GM19455 (cell line): ENCODE measurements at regions not wholly inside any gene's neighbourhood (a gene's known extent, or its start where the extent isn't known, plus 50 kb on each side); places are given as distances from the start of the nearest gene placed in this dataset.

Experiments
- ATAC-seq: cut with Tn5 transposase; IDR thresholded peaks from one replicate; pipeline ENCODE4 v1.9.1; 2021; ENCODE audit not compliant: unreplicated experiment

DNA sequence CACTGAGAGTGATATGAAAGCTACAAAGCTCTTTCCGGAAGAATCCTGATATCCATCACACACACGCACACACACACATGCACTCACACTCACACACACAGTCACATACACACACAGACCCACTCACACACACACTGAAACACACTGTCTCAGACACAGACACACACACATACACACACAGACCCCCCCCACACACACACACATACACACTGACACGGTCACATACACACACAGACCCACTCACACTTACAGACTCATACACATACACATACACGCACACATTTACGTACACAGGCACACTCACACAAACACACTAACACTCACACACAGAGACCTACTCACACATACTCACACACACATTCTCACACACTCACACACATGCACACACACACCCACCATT is 58.6 kb downstream of the LIG4 start:
- no peak for ATAC-seq

DNA sequence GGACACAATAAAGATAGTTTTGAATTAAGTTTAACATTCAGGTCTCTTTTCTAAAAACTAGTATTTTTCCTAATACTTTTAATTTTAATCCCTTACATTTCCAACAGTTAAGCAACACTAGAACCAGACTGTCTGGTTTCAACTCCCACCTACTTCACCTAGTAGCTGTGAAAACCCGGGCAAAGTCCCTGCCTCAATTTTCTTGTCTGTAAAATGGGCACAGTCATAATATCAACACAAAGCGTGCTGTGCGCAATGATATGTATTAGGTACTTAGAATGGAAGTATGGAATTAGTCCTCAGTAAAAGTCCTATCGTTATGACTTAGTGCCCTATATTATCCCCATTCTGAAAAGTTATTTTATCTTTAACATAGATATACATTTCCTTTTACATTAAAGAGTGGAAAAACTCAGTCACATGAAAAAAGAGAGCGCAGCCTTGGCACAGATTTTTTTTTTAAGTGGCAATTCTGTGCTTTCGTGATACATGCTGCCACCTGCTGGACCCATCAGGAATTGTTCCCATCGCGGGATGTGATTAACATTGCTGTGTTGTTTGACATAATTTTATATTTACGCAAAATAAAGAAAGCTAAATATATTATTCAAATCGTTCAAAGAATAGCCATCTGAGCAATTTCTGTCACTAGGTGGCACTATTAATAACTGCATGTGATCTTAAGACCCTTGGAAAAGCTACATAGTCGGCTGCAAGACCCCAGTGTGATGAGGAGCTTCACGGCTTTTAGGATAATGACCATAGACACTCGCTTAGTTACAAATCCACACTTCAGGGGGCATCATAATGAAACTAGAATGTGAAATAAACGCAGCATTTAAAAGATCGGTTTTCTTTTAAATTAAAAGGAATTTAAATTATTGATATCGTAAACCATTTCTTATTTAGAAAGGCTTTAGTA is 59.9 kb downstream of the LIG4 start:
- no peak for ATAC-seq

DNA sequence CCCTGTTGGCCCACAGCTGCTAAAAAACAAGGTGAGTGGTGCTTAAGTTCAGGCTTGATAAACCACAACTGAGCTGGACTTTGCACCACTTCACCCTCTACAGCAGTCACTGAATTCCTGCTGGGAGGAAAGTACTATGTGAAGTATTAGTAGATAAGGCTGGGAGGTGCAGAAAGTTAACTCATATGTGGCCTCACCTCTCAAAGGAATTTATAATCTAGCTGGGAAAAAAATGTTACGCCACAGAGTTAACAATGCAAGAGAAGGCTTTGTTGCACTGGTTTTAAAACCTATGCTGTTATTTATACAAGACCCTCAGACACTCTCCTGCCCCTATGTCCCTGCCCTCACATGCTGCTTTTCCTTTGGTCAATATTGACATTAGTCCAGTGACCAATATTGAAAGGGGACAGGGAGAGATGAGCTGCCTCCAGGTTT is 60.9 kb downstream of the LIG4 start:
- no peak for ATAC-seq

DNA sequence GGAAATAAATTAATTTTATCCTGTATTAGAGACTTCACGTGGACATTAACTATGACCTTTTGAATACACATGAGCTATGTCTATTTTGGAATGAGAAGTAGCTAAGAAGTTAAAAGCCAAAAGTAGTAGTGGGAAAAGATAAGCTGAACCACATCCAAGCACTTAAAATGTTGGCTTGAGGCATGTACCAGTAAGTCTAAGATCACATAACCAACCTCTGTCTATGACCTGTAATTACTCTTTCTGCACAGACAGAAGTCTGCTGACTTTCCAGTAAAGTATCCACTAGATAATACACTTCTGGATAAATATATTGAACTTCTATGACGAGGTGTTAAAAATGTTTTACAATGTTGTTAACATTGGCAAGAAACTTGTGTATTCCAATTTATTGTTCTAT is 68.7 kb downstream of the LIG4 start:
- ATAC-seq = no peak

DNA sequence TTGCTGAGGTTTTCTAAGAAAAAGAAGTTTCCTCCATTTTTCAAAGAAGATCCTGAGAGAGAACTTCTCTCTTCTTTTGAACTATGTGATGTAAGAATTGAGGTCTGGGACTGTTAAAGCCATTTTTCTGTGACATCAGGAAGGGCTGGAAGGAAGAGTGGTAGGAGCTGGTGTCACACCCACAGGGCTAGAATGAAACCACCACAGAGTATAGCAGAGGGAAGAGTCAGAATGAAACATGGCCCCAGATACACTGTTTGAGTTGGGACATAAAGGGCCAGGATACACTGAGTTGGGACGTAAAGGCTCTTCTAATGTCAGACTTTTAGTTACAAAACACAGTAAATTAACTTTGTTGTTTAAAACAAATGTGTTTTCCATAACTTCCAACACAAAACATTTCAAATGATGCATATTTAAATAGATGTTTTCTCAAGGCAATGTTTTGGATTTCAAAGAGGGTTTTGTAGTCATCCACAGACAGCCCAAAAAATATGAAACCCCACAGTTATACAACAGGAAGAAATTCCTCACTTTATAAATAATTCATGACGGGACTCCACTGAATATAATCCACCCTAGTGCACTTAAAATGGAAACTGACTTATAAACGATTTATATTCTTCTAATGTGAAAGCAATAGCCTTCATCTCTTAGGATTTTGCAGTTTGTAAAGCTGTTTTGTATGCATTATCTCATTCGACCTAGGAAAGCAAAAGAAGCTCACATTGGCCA is 72.5 kb downstream of the LIG4 start:
- ATAC-seq = no peak

DNA sequence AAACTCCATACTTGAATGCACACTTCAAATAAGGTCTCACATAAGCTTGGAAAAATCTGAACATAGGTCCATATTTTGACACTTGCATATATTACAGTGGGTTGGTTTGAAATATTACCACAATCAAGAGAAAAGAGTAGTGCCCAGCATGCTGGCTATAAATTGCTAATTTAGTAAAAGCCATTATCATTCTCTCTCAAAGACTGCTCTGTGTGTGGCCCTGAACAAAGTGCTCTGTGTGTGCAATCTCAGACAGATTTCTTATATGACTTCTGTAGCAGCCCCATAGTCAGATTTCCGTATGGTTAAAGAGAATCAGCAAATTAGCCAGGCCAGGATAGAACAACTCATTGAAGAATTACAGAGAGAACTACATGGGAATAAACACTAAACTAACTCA is 78.2 kb downstream of the LIG4 start:
- no peak for ATAC-seq

DNA sequence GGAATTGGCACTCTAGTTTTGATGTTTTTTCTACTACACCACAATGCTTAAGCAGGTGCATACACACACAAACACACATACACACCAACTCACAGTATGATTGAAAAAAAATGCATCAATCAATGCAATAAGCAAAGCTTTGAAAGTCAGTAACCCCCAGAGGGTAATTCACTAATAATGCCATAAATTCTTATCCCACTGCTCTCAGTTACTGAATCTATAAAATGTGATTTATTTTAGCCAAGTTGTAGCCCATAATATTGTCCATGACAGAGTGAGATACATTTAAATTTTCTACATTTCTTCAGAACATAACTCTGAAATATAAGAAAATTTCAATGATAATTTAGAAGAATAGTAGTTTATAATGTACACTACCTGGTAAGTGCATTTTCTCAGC is 87.9 kb downstream of the LIG4 start:
- no peak for ATAC-seq

DNA sequence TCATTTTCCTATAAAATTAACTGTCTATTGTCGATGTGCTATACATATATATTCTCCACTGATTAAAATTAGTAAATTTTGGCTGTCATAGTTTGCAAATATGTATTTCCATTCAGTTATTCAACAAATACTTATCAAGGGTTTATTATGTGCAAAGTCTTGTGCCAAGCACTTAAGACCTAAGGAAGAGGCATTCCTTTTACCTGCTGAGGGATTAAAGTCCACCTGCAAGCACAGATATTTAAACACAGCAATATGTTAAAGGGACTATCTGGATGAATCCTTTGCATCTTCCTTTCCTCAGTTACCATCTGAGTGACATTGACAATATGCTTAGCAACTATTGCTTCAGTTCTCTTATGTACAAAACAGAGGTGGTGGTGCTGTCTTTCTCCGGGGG is 89.3 kb downstream of the LIG4 start:
- ATAC-seq = no peak

DNA sequence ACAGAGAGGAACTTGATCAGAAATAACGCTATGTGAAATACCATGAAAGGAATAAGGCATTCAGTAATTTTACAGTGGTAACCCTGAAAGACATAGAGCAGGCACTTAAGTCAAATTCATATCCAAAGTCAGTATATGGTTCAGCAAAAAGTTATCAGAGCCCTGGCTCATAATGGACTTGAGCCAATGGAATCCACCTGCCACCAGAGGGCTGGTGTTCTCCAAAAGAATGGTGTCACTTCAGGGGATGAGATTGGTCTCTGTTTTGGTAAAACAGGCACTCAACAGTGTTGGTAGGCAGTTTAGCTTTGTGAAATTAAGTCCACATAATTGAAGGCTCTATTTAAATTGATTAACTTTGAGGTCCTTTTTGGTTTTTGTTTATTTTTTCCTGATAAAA is 93.9 kb downstream of the LIG4 start:
- ATAC-seq = no peak

DNA sequence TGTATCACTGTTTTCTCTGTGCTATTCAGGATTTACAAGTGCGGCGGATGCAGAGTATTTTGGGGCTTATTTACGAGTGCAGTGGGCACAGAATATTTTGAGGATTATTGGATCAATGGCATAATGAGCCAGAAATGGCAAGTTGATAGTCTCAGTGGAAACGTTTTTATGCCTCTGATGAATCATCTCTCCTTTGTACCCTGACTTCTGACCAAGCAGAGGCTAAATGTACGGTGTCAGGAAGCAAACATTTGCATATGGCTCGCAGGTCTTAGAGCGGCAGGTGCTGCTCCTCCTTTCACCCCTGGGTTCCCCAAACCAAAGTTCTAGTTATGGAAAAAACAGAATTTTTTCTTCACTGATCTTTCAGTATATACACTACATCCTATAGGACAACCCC is 94.5 kb downstream of the LIG4 start:
- ATAC-seq = no peak

DNA sequence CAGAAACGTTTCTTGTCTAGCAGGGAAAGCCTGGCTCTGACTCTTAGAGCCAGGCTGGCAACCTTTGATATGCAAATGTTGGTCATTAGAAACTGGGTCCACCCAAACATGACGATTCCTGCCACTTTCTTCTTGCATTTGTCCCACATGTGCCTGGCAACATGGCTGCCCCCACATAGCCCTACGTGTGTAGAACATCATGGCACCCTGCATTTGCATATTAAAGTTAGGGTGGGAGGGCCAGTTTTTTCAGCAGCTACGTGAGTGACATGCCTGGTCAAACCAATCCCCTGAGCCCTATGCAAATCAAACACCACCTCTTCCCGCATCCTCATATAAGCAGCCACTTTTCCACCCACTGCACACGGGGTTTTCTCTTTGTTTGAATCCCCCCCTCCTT is 95.0 kb downstream of the LIG4 start:
- ATAC-seq = no peak

DNA sequence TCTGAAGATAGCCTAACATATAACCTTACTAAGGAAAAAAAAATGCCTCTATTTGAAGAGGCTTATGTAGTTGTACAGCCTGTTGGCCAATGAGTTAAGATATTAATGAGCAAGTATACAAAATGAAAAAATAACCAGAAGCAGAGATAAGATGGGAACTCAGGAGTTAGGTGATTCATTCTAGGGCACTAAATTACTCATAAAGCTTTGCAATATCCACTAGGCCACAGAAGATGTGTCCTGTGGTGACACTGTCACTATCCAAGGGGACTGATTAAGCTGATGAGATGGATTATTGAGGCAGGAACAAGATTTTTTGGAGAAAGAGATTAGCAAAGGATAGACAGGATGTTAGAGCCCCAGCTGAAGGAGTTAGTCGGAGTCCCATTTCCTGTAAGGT is 99.6 kb downstream of the LIG4 start:
- no peak for ATAC-seq

DNA sequence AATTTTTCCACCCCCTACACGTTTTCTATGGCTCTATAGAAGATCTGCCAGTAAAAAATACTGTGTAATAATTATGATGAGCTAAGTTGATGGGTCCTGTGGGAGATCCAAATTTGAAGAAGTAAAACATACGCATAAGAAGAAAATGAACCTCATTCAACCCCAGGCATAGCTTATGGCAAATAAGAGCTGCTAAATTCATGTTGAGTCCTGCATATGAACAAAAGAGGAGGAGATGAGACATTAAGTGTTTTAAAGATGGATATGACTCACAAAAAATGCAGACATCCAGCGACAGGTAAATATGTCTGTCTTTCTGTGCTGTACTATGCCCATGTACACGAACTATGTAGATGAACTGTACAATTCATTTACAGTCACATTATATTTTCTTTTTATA is 101.9 kb downstream of the LIG4 start:
- no peak for ATAC-seq

DNA sequence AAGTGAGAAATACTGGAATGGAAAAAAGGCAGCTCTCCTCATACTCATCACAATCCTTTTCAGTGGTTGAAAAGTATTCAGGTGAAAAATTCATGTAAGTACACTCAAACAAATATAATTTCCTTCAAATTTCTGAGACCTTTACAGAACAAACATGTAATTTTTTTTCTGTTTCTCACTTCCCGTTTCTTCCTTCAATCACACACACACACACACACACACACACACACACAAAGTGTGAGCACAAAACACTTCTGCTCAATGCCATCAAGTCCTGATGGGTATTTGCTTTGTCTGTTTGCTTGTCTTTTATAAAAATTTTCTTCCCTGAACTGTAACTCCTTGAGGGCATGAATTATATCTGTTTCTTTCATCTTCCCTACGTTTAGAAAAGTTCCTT is 110.6 kb downstream of the LIG4 start:
- ATAC-seq = no peak

DNA sequence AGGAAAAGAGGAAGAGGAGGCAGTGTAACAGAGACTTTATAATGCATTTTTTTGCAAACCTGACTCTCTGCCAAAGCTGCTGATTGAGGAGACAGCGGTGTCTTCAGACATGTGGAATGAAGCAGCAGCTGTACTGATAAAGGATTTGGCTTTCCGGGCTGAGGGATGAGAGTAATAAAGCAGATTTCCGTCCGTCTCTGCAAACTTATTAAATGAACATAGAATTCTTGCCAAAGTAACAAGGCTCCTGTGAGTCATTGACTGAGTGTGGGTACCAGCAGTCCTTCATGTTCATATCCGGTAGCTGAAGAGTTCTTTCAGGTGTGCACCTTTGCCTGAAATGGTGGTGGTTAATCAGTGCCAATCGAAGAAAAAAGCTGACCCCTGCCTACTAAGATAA is 112.6 kb downstream of the LIG4 start:
- ATAC-seq = no peak

DNA sequence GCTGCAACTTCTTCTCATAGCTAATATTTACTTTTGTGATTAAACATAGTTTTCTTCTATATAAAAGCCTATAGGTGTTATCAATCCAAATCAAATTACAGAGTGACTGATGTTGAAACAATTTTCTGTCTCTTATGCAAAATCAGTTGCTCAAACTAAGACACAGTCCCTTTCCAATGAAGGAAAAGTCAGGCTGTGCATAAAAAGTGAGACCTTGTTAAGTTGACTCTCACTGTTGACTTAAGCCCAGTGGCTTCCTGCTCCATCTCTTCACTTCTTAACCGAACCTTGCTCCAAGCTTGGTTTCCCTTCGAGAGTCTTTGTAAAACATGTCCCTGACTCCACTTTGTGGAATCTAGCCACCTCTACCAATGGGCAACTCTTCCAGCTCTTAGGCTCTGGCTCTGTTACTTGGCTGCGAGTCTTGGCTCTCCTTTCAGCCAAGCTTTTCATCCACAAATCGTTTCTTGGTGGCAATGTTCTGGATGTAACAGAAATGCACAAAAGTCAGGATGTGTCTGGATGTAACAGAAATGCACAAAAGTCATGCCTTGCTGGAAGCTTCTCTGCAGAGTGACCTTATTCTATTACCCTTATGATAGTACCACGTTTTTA is 118.9 kb downstream of the LIG4 start:
- no peak for ATAC-seq

DNA sequence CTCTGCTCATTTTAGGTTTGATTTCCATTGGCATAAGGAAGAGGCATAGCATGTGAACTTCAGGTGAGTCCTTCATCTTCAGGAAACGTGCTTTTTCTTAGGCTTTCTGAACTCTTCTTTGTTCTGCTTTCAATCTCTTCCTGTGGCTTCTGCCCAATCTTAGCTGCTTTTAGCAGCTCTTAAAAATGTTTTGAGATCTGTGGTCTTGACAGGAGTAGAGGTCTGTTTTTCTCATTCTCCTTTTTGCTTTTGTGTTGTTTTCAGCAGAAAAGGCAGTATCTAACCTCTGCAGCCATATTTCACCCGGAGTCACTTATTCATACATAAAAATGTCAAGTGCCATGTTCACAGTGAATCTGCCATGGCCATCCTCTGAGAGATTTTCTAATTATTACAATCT is 120.3 kb downstream of the LIG4 start:
- ATAC-seq = no peak

DNA sequence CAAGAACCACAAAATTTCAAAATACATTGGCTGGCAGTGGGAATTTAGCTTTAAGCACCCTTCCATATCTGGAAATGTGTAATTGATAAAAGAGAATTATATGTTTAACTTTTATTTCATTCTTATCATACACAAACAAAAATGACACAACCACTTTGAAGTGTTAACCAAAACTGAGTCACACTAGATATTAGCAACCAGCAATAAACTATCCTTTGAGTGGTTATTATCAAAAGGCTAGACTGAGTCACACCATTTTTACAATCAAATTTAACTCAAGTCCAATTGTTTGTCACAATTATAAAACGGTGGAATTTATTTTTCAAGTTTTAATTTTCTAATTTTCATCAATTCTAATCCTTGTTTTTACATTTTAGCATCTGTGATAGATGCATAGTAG is 121.7 kb downstream of the LIG4 start:
- no peak for ATAC-seq

DNA sequence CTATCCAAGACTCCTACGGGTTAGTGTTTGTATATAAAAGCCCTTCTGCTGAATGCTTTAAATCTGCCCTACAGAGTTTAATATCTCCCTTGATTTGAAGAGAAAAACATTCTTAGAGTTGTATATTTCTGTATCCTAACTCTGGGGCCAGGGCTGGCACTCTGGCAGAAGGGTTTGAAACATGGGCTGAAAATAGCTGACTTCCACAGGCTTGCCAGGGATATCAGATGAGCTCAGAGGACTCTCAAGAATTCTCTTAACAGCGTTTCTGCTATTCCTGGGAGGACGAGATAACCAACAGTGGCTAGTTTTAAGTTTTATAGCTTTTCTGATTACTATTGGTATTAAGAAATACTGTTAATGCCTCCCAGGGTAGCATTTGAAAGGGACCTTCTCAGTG is 127.5 kb downstream of the LIG4 start:
- ATAC-seq = no peak

DNA sequence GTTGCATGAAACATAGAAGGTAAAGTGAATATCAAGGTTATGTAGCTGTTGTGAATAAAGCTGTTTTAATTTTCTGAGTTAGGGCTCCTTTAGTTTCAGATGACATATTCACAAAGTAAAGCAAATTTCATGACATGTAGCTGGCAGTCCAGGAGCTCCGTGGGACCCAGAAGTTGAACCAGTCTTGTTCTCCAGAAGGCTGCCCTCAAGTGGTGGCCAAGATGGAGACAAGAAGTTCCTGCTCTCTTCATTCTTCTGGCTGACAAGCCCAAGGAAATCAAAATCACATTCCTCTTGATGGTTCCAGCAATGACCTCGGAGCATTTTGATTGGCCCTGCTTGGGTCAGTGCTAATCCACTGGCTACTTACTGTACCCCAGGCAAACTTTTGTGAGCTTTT is 128.7 kb downstream of the LIG4 start:
- ATAC-seq = no peak

DNA sequence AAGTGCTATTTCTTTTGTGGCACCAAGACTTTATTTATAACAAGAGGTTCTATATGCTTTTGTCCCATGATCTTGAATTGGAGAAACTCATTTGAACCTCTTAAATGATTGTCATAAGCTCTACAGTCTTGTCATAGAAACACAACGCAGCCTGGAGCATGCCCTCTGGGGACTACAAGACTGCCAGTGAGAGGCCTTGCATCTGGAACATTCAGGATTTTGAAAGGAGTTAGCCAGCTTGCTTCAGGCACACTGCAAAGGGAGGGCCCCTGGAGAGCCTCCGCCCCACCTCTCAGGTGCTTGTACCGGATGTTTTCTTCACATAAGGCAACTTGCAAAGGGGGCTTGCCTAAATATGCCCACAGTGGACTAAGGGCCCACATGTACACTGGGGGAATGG is 130.5 kb downstream of the LIG4 start:
- no peak for ATAC-seq

DNA sequence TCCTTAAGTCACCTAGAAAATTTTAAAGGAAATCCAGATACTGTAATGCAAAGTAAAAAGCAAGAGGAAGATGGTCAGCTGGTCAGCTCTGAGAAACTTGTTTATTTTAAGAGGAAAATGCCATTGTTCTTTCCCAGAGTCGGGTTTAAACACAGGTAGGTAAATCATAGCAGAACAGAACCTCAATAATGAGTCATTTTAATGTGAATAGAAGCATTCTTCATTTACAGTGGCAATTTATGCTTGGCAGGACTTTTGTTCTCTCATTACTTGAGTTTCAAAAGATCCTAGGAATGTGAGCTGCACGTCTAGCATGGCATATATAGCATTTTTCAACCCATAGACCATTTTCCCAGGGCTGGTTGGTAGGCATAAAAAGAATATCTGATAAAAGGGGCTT is 132.3 kb downstream of the LIG4 start:
- no peak for ATAC-seq
